Endothelial cell of umbilical vein (primary cell): ENCODE measurements at regions not wholly inside any gene's neighbourhood (a gene's known extent, or its start where the extent isn't known, plus 50 kb on each side); places are given as distances from the start of the nearest gene placed in this dataset.

ENCODE experiments used
- BruUV-seq: library from RNA; stranded (reverse); fragments of 400-500 nt; replicated peaks from 2 replicates; lab custom pipeline; 2021; lab: Mats Ljungman, UMichigan
- CTCF ChIA-PET: fragments of 300-600, 350-600 bp; sonication (Branson Sonifier 250); formaldehyde crosslinking; loops from one replicate; lab custom pipeline; 2021; ENCODE audit warnings: antibody characterized with exemption, inconsistent platforms; lab: Charles Lee
- POLR2A ChIA-PET: fragments of 300-600, 350-600 bp; sonication (Branson Sonifier 250); formaldehyde crosslinking; loops from one replicate; lab custom pipeline; 2021; ENCODE audit warnings: antibody characterized with exemption, inconsistent platforms; lab: Charles Lee
- DNase-seq: peaks from one replicate; pipeline ENCODE4 v3.0.0-alpha.2; 2011; ENCODE audit warnings: low read depth, low spot score
- FAIRE-seq: peaks from 2 replicates; lab custom pipeline; 2011; peaks lifted over from hg19 to GRCh38; lab: Jason Lieb, UNC
- H2AFZ ChIP-seq: 2 replicates; pipeline ENCODE4 v1.6.0; 2012; ENCODE audit warnings: low read depth, low read length, control low read depth, inconsistent platforms
- H3K27ac ChIP-seq: 2 replicates; pipeline ENCODE4 v1.5.1; 2011; ENCODE audit warnings: low read depth, mild to moderate bottlenecking, control low read depth, low read length, moderate library complexity; ENCODE audit not compliant: insufficient read depth
- H3K27me3 ChIP-seq, 2 experiments: 2 replicates each; pipeline versions ENCODE4 v1.6.0 to v1.6.1; 2011; ENCODE audit warnings: low read length in 2 of 2, mixed read lengths in 1 of 2; ENCODE audit not compliant: control insufficient read depth in 2 of 2, insufficient read depth in 2 of 2
- H3K36me3 ChIP-seq, 2 experiments: 2 replicates in 1 of 2; 3 replicates in 1 of 2; pipeline ENCODE4 v1.5.1; 2011; ENCODE audit warnings: low read length in 2 of 2, mild to moderate bottlenecking in 1 of 2, moderate library complexity in 1 of 2; ENCODE audit not compliant: control insufficient read depth in 2 of 2, insufficient read depth in 2 of 2; ENCODE audit errors: extremely low read depth in 1 of 2
- H3K4me1 ChIP-seq: 3 replicates; pipeline ENCODE4 v1.5.1; 2011; ENCODE audit warnings: mild to moderate bottlenecking, low read length; ENCODE audit not compliant: control insufficient read depth, insufficient read depth; ENCODE audit errors: extremely low read depth
- H3K4me2 ChIP-seq: 2 replicates; pipeline ENCODE4 v1.6.1; 2011; ENCODE audit warnings: low read length, control low read depth, mixed read lengths; ENCODE audit not compliant: insufficient read depth
- H3K4me3 ChIP-seq, 3 experiments: fragments of 200-600 bp in 1 of 3; sonication (generic), shearing (Covaris generic) in 1 of 3; replicated peaks in 1 of 3; 2 replicates each; pipeline ENCODE4 v1.5.1; 2011 to 2016; ENCODE audit warnings: control low read depth in 3 of 3, low read length in 3 of 3, mild to moderate bottlenecking in 2 of 3, inconsistent platforms in 1 of 3, low read depth in 1 of 3, moderate library complexity in 1 of 3; ENCODE audit not compliant: insufficient read depth in 1 of 3
- H3K79me2 ChIP-seq: 2 replicates; pipeline ENCODE4 v1.6.0; 2012; ENCODE audit warnings: low read length, inconsistent platforms; ENCODE audit not compliant: control insufficient read depth, insufficient read depth
- H3K9ac ChIP-seq: replicated peaks from 2 replicates; pipeline ENCODE3; 2011; ENCODE audit warnings: low read length, control low read depth; ENCODE audit not compliant: insufficient read depth; ENCODE audit errors: extremely low read depth
- H3K9me1 ChIP-seq: replicated peaks from 3 replicates; pipeline ENCODE4 v1.6.0; 2011; ENCODE audit warnings: mild to moderate bottlenecking, low read length; ENCODE audit not compliant: control insufficient read depth, insufficient read depth; ENCODE audit errors: extremely low read depth
- H3K9me3 ChIP-seq: replicated peaks from 2 replicates; pipeline ENCODE4 v1.5.1; 2012; ENCODE audit warnings: low read length, inconsistent platforms; ENCODE audit not compliant: control insufficient read depth, insufficient read depth
- H4K20me1 ChIP-seq: replicated peaks from 2 replicates; pipeline ENCODE3; 2011; ENCODE audit warnings: mild to moderate bottlenecking, low read length; ENCODE audit not compliant: control insufficient read depth, insufficient read depth; ENCODE audit errors: extremely low read depth
- EZH2 ChIP-seq: IDR thresholded peaks from 2 replicates; pipeline ENCODE4 v1.6.1; 2012; ENCODE audit warnings: borderline replicate concordance, low read depth, mild to moderate bottlenecking, moderate library complexity, low read length, inconsistent platforms; ENCODE audit not compliant: severe bottlenecking
- FOS ChIP-seq: IDR thresholded peaks from 2 replicates; pipeline ENCODE4 v1.6.1; 2011; ENCODE audit warnings: mild to moderate bottlenecking, low read length, moderate library complexity, borderline replicate concordance; ENCODE audit not compliant: insufficient read depth
- GATA2 ChIP-seq: IDR thresholded peaks from 2 replicates; pipeline ENCODE4 v1.7.0; 2011; ENCODE audit warnings: low read depth, mild to moderate bottlenecking, moderate library complexity, mixed read lengths, low read length; ENCODE audit not compliant: insufficient read length, insufficient read depth
- JUN ChIP-seq: IDR thresholded peaks from 2 replicates; pipeline ENCODE4 v1.6.1; 2011; ENCODE audit warnings: borderline replicate concordance, low read depth; ENCODE audit not compliant: insufficient read length, insufficient read depth
- MAX ChIP-seq: IDR thresholded peaks from 2 replicates; pipeline ENCODE4 v1.6.1; 2011; ENCODE audit not compliant: insufficient read depth, insufficient read length
- MYC ChIP-seq: IDR thresholded peaks from one replicate; pipeline ENCODE4 v1.6.1; 2011; ENCODE audit warnings: mild to moderate bottlenecking, low read depth, low read length
- POLR2A ChIP-seq: IDR thresholded peaks from 2 replicates; pipeline ENCODE4 v1.6.1; 2012; ENCODE audit warnings: low read depth, mild to moderate bottlenecking, control low read depth, low read length
- POLR2AphosphoS5 ChIP-seq: IDR thresholded peaks from 2 replicates; pipeline ENCODE4 v1.6.1; 2012; ENCODE audit warnings: low read depth, mild to moderate bottlenecking, control low read depth, low read length, moderate library complexity; ENCODE audit not compliant: insufficient read depth
- dilution Hi-C: fragments of 300-500 bp; cut with MboI; formaldehyde crosslinking; loops from one replicate; pipeline ENCODE4 v1.15.0; 2019; ENCODE audit warnings: low sequenced_read_pairs; ENCODE audit not compliant: extremely low pct_ligation_motif_present
- intact Hi-C: fragments of 100-400 bp; cut with micrococcal nuclease; formaldehyde crosslinking; loops from one replicate; pipeline ENCODE4 v1.10.0; 2022
- TF ChIP-seq, protein P1 (sequence below), 2 donors: IDR thresholded peaks; 1 replicate in 1 of 2; 2 replicates in 1 of 2; pipeline ENCODE4 v1.5.1; 2011; ENCODE audit warnings: low read length in 2 of 2, mild to moderate bottlenecking in 2 of 2, moderate library complexity in 2 of 2, control low read depth in 1 of 2, inconsistent platforms in 1 of 2, low read depth in 1 of 2; ENCODE audit not compliant: insufficient read depth in 1 of 2; ENCODE audit errors: extremely low read depth in 1 of 2

GRCh38 chr16:63346000-63346399, 1309.8 kb upstream of the CDH8 start:
- Histone ChIP-seq H3K9me1 (no peaks in the 10 kb centered on the region), H2AFZ (no peak overlapping the region), H3K4me3 (no peak overlapping the region), H3K4me2 (no peak overlapping the region), H3K9ac (no peak overlapping the region), H3K27ac (no peak overlapping the region), H3K9me3 (no peaks in the 10 kb centered on the region), H3K27me3 (no peaks in the 10 kb centered on the region), H3K4me1 (no peaks in the 10 kb centered on the region), H3K79me2 (no peaks in the 10 kb centered on the region), H3K36me3 (no peaks in the 10 kb centered on the region), H4K20me1 (no peaks in the 10 kb centered on the region)
- FAIRE-seq (no peak), DNase-seq (no peak)
- CTCF ChIA-PET = no interaction called here
- no TSS peak for BruUV-seq
- no peak for TF ChIP-seq EZH2
- TF ChIP-seq, protein P1, sequence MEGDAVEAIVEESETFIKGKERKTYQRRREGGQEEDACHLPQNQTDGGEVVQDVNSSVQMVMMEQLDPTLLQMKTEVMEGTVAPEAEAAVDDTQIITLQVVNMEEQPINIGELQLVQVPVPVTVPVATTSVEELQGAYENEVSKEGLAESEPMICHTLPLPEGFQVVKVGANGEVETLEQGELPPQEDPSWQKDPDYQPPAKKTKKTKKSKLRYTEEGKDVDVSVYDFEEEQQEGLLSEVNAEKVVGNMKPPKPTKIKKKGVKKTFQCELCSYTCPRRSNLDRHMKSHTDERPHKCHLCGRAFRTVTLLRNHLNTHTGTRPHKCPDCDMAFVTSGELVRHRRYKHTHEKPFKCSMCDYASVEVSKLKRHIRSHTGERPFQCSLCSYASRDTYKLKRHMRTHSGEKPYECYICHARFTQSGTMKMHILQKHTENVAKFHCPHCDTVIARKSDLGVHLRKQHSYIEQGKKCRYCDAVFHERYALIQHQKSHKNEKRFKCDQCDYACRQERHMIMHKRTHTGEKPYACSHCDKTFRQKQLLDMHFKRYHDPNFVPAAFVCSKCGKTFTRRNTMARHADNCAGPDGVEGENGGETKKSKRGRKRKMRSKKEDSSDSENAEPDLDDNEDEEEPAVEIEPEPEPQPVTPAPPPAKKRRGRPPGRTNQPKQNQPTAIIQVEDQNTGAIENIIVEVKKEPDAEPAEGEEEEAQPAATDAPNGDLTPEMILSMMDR (IDR thresholded peaks at IDR 0.05; ENCODE audit: extremely low read depth in 1 of 2, insufficient read depth in 1 of 2, low read depth in 1 of 2, low read length in 2 of 2) = no peak
- TF ChIP-seq MYC = no peak
- TF ChIP-seq MAX = no peak
- no peak for TF ChIP-seq FOS
- TF ChIP-seq POLR2A = no peak
- TF ChIP-seq GATA2 = no peak
- POLR2A ChIA-PET = no interaction called here
- dilution Hi-C loops = no loop called here
- intact Hi-C loops = no loop called here

DNA sequence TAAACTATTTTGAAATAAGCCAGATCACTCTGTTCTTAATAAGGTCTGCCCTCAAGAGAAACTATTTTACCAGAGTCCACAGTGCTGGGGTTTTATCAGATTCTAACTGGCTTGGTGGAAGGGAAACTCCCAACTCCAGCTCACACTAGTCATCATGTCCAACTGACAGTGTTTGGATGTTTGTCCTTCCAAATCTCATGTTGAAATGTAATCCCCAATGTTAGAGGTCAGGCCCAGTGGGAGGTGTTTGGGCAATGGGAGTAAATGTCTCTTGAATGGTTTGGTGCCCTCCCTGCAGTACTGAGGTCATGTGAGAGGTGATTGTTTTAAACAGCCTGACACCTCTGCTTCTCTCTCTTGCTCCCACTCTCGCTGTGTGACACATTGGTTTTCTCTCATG, 1301.0 kb upstream of the CDH8 start:
- CTCF ChIA-PET = no interaction called here
- BruUV-seq = no TSS peak

More for the DNA sequence above, 1301.0 kb upstream of the CDH8 start:
- Histone ChIP-seq H3K4me2 (no peak overlapping the region), H3K4me3 (no peak overlapping the region), H2AFZ (no peak overlapping the region), H3K27me3 (no peaks in the 10 kb centered on the region), H3K79me2 (no peaks in the 10 kb centered on the region), H3K9me3 (no peaks in the 10 kb centered on the region), H3K9me1 (no peaks in the 10 kb centered on the region), H3K27ac (no peak overlapping the region), H3K4me1 (no peaks in the 10 kb centered on the region), H3K36me3 (no peaks in the 10 kb centered on the region), H4K20me1 (no peaks in the 10 kb centered on the region), H3K9ac (no peak overlapping the region)
- no peak for FAIRE-seq
- dilution Hi-C loops = no loop called here
- DNase-seq = no peak
- no peak for TF ChIP-seq POLR2AphosphoS5
- no peak for TF ChIP-seq GATA2
- TF ChIP-seq FOS = no peak
- TF ChIP-seq EZH2 = no peak
- TF ChIP-seq JUN = no peak
- POLR2A ChIA-PET = no interaction called here
- intact Hi-C loops = no loop called here
